HUES6 (cell line): ENCODE measurements at regions not wholly inside any gene's neighbourhood (a gene's known extent, or its start where the extent isn't known, plus 50 kb on each side); places are given as distances from the start of the nearest gene placed in this dataset.

Experiments used
- H3K27ac ChIP-seq: 2 replicates; pipeline ENCODE4 v1.7.0; 2013; ENCODE audit warnings: low read depth, mild to moderate bottlenecking, low read length, inconsistent platforms
- H3K27me3 ChIP-seq: 2 replicates; pipeline ENCODE4 v1.6.1; 2013; ENCODE audit warnings: low read length; ENCODE audit not compliant: control insufficient read depth, insufficient read depth
- H3K36me3 ChIP-seq: 2 replicates; pipeline ENCODE4 v1.6.1; 2013; ENCODE audit warnings: low read length; ENCODE audit not compliant: control insufficient read depth, insufficient read depth
- H3K4me1 ChIP-seq: 2 replicates; pipeline ENCODE4 v1.6.1; 2013; ENCODE audit warnings: low read length; ENCODE audit not compliant: control insufficient read depth, insufficient read depth
- H3K4me3 ChIP-seq: 2 replicates; pipeline ENCODE4 v1.5.1; 2013; ENCODE audit warnings: low read depth, low read length
- H3K9ac ChIP-seq: one replicate; pipeline ENCODE4 v1.6.1; 2013; ENCODE audit warnings: mild to moderate bottlenecking, low read length
- H3K9me3 ChIP-seq: 2 replicates; pipeline ENCODE4 v1.6.1; 2013; ENCODE audit warnings: low read depth, low read length; ENCODE audit not compliant: control insufficient read depth, insufficient read depth

- Histone ChIP-seq H3K4me1 (peaks cover 11% of the 10 kb centered on the region), H3K27ac (no peak overlapping the region), H3K27me3 (no peaks in the 10 kb centered on the region), H3K9ac (no peak overlapping the region), H3K9me3 (no peaks in the 10 kb centered on the region), H3K36me3 (no peaks in the 10 kb centered on the region), H3K4me3 (no peak overlapping the region)
Observed at GRCh38 chr20:39670988-39671387, 708.8 kb downstream of the DHX35 start.

GRCh38 chr20:39669659-39670058 is 707.5 kb downstream of the DHX35 start:
- Histone ChIP-seq H3K4me1 (0 out of 2 replicates have a peak, but pooled peaks cover under 1% of the 10 kb centered on the region), H3K9ac (no peak overlapping the region), H3K36me3 (no peaks in the 10 kb centered on the region), H3K27me3 (no peaks in the 10 kb centered on the region), H3K27ac (no peak overlapping the region), H3K9me3 (no peaks in the 10 kb centered on the region), H3K4me3 (no peak overlapping the region)

- no peaks in the 10 kb centered on the region for H3K4me1 ChIP-seq
- H3K36me3 ChIP-seq, result no peaks in the 10 kb centered on the region
- H3K4me3 ChIP-seq, result no peak overlapping the region
- H3K27ac ChIP-seq, result no peak overlapping the region
- H3K27me3 ChIP-seq, result no peaks in the 10 kb centered on the region
- H3K9ac ChIP-seq, result no peak overlapping the region
- no peaks in the 10 kb centered on the region for H3K9me3 ChIP-seq
Observed at GRCh38 chr20:39668038-39668437, 705.9 kb downstream of the DHX35 start.

- Histone ChIP-seq H3K27me3 (no peaks in the 10 kb centered on the region), H3K27ac (no peak overlapping the region), H3K4me3 (no peak overlapping the region), H3K36me3 (no peaks in the 10 kb centered on the region), H3K4me1 (0 out of 2 replicates have a peak, but pooled peaks cover 2% of the 10 kb centered on the region), H3K9me3 (no peaks in the 10 kb centered on the region), H3K9ac (no peak overlapping the region)
Observed at GRCh38 chr20:39661833-39662232, 699.7 kb downstream of the DHX35 start.

DNA sequence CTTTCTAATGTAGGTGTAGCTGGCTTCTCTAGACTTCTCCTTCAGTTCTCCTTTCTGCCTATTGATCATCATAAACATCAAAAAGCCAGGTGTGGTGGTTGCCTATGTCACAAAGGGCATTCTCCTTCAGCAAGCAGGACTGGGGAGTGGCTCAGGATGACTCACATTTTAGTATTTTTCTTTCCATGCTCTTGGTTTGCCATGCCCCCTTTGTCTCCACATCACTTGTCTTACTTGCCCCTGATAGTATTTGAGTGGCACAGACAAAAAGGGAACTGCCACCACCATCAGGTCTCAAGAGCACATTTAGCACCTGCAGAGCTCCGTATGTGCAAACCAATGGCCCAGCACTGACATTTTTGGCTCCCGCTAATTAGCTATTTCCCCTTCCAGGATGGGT is 698.8 kb downstream of the DHX35 start:
- Histone ChIP-seq H3K9me3 (no peaks in the 10 kb centered on the region), H3K27ac (no peak overlapping the region), H3K36me3 (no peaks in the 10 kb centered on the region), H3K4me3 (no peak overlapping the region), H3K4me1 (0 out of 2 replicates have a peak, but pooled peaks cover 2% of the 10 kb centered on the region), H3K9ac (no peak overlapping the region), H3K27me3 (no peaks in the 10 kb centered on the region)

- Histone ChIP-seq H3K9me3 (no peaks in the 10 kb centered on the region), H3K27ac (no peak overlapping the region), H3K36me3 (no peaks in the 10 kb centered on the region), H3K4me3 (no peak overlapping the region), H3K27me3 (no peaks in the 10 kb centered on the region), H3K4me1 (0 out of 2 replicates have a peak, but pooled peaks cover 2% of the 10 kb centered on the region), H3K9ac (no peak overlapping the region)
Observed at GRCh38 chr20:39660226-39660625, 698.1 kb downstream of the DHX35 start.

GRCh38 chr20:39658662-39659409 is 696.7 kb downstream of the DHX35 start:
- H3K27me3 ChIP-seq, result no peaks in the 10 kb centered on the region
- H3K9me3 ChIP-seq, result no peaks in the 10 kb centered on the region
- no peak overlapping the region for H3K27ac ChIP-seq
- no peak overlapping the region for H3K4me3 ChIP-seq
- H3K9ac ChIP-seq, result no peak overlapping the region
- H3K4me1 ChIP-seq, result 0 out of 2 replicates have a peak, but pooled peaks cover 2% of the 10 kb centered on the region
- H3K36me3 ChIP-seq, result no peaks in the 10 kb centered on the region

GRCh38 chr20:39654171-39654570 is 692.0 kb downstream of the DHX35 start:
- Histone ChIP-seq H3K9ac (no peak overlapping the region), H3K4me1 (no peaks in the 10 kb centered on the region)

GRCh38 chr20:39651645-39652325 is 689.6 kb downstream of the DHX35 start:
- Histone ChIP-seq H3K27ac (no peak overlapping the region), H3K9ac (no peak overlapping the region), H3K9me3 (no peaks in the 10 kb centered on the region), H3K4me1 (no peaks in the 10 kb centered on the region), H3K4me3 (no peak overlapping the region), H3K27me3 (no peaks in the 10 kb centered on the region), H3K36me3 (no peaks in the 10 kb centered on the region)

More at GRCh38 chr20:39654171-39654570, 692.0 kb downstream of the DHX35 start:
- Histone ChIP-seq H3K36me3 (no peaks in the 10 kb centered on the region), H3K27ac (no peak overlapping the region), H3K9me3 (no peaks in the 10 kb centered on the region), H3K4me3 (no peak overlapping the region), H3K27me3 (no peaks in the 10 kb centered on the region)

GRCh38 chr20:39646874-39647413 is 684.8 kb downstream of the DHX35 start:
- Histone ChIP-seq H3K4me3 (no peak overlapping the region), H3K27me3 (no peaks in the 10 kb centered on the region), H3K36me3 (no peaks in the 10 kb centered on the region), H3K9ac (no peak overlapping the region), H3K27ac (no peak overlapping the region), H3K4me1 (peaks cover 12% of the 10 kb centered on the region), H3K9me3 (no peaks in the 10 kb centered on the region)

DNA sequence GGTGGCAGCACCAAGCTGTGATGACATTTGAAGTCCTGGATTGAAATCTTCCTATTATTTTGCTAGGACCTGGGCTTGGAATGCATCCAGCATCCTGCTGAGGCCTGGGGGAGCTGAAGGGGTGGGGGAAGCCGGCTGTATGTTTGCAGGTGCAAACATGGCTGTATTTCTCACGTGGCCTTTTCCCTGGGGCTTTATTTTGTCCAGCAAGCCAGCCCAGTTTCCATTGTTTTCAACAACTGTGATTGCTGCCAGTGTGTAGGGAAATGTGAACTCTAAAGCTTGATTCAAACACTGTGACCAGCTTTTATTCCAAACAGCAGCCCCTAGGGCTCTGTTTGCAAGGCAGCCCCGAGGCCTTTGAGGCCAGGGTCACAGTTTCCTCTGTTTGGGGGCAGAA is 683.0 kb downstream of the DHX35 start:
- Histone ChIP-seq H3K9ac (no peak overlapping the region), H3K27ac (no peak overlapping the region), H3K4me1 (peaks cover 12% of the 10 kb centered on the region), H3K36me3 (no peaks in the 10 kb centered on the region), H3K27me3 (no peaks in the 10 kb centered on the region), H3K4me3 (no peak overlapping the region), H3K9me3 (no peaks in the 10 kb centered on the region)
